Progenitor cell of endocrine pancreas (in vitro differentiated cells): ENCODE measurements at regions not wholly inside any gene's neighbourhood (a gene's known extent, or its start where the extent isn't known, plus 50 kb on each side); places are given as distances from the start of the nearest gene placed in this dataset.
"Not testable (repeated sequence)": the region's sequence is repeated elsewhere in the genome, so short reads cannot be mapped to it uniquely, and the experiment has no call there.

ENCODE experiments used
- DNase-seq: peaks from one replicate; pipeline ENCODE4 v3.0.0; 2021; ENCODE audit warnings: low spot score; ENCODE audit not compliant: unreplicated experiment
- H3K27ac Mint-ChIP-seq: 2 replicates; pipeline ENCODE4 v1.8.0; 2021; ENCODE audit warnings: mild to moderate bottlenecking, moderate library complexity, mixed read lengths
- H3K27me3 Mint-ChIP-seq: 2 replicates; pipeline ENCODE4 v1.8.0; 2021; ENCODE audit warnings: mixed read lengths
- H3K36me3 Mint-ChIP-seq: 2 replicates; pipeline ENCODE4 v1.8.0; 2022; ENCODE audit warnings: mixed read lengths; ENCODE audit not compliant: insufficient read depth
- H3K4me1 Mint-ChIP-seq: 2 replicates; pipeline ENCODE4 v1.8.0; 2021; ENCODE audit warnings: low read depth, mixed read lengths
- H3K4me3 Mint-ChIP-seq: 2 replicates; pipeline ENCODE4 v1.8.0; 2021; ENCODE audit warnings: low read depth, mild to moderate bottlenecking, moderate library complexity, mixed read lengths
- H3K9me3 Mint-ChIP-seq: 2 replicates; pipeline ENCODE4 v1.8.0; 2021; ENCODE audit warnings: low read depth, mixed read lengths
- CTCF ChIP-seq: fragments of 200-600 bp; sonication (generic); IDR thresholded peaks from one replicate; pipeline ENCODE4 v1.5.0; 2021; ENCODE audit warnings: antibody characterized with exemption, mild to moderate bottlenecking; ENCODE audit not compliant: unreplicated experiment

GRCh38 chr5:23103566-23103965 is 250.4 kb upstream of the CDH12 start:
- no peak overlapping the region for H3K4me3 Mint-ChIP-seq
- H3K4me1 Mint-ChIP-seq, result no peaks in the 10 kb centered on the region
- no peaks in the 10 kb centered on the region for H3K27me3 Mint-ChIP-seq
- H3K36me3 Mint-ChIP-seq, result no peaks in the 10 kb centered on the region
- no peak for TF ChIP-seq CTCF
- no peak overlapping the region for H3K27ac Mint-ChIP-seq
- DNase-seq, result no peak
- peaks cover 6% of the 10 kb centered on the region for H3K9me3 Mint-ChIP-seq

- H3K9me3 Mint-ChIP-seq, result not testable (repeated sequence)
Measured at GRCh38 chr5:23095418-23095817, 242.3 kb upstream of the CDH12 start.

GRCh38 chr5:23089286-23089685 is 236.1 kb upstream of the CDH12 start:
- H3K9me3 Mint-ChIP-seq, result no peaks in the 10 kb centered on the region
- H3K27me3 Mint-ChIP-seq, result no peaks in the 10 kb centered on the region

More at GRCh38 chr5:23095418-23095817, 242.3 kb upstream of the CDH12 start:
- H3K4me1 Mint-ChIP-seq, H3K27ac Mint-ChIP-seq, H3K4me3 Mint-ChIP-seq, DNase-seq, H3K36me3 Mint-ChIP-seq, H3K27me3 Mint-ChIP-seq: not testable (repeated sequence)

GRCh38 chr5:23084815-23085214 is 231.7 kb upstream of the CDH12 start:
- Mint-ChIP-seq H3K9me3 (no peaks in the 10 kb centered on the region), H3K36me3 (no peaks in the 10 kb centered on the region), H3K4me1 (no peaks in the 10 kb centered on the region), H3K4me3 (no peak overlapping the region), H3K27ac (no peak overlapping the region), H3K27me3 (no peaks in the 10 kb centered on the region)
- no peak for TF ChIP-seq CTCF
- DNase-seq, result no peak

More at GRCh38 chr5:23089286-23089685, 236.1 kb upstream of the CDH12 start:
- no peak for TF ChIP-seq CTCF
- H3K36me3 Mint-ChIP-seq, result no peaks in the 10 kb centered on the region
- no peaks in the 10 kb centered on the region for H3K4me1 Mint-ChIP-seq
- H3K27ac Mint-ChIP-seq, result no peak overlapping the region
- no peak for DNase-seq
- H3K4me3 Mint-ChIP-seq, result no peak overlapping the region

GRCh38 chr5:23072179-23072578 is 219.0 kb upstream of the CDH12 start:
- Mint-ChIP-seq H3K27ac (no peak overlapping the region), H3K27me3 (no peaks in the 10 kb centered on the region), H3K4me1 (no peaks in the 10 kb centered on the region), H3K36me3 (no peaks in the 10 kb centered on the region), H3K9me3 (no peaks in the 10 kb centered on the region), H3K4me3 (no peak overlapping the region)
- no peak for TF ChIP-seq CTCF
- DNase-seq, result no peak

GRCh38 chr5:23071682-23072081 is 218.5 kb upstream of the CDH12 start:
- H3K27ac Mint-ChIP-seq, result no peak overlapping the region
- H3K9me3 Mint-ChIP-seq, result no peaks in the 10 kb centered on the region
- H3K36me3 Mint-ChIP-seq, result no peaks in the 10 kb centered on the region
- H3K27me3 Mint-ChIP-seq, result no peaks in the 10 kb centered on the region
- no peak overlapping the region for H3K4me3 Mint-ChIP-seq
- no peak for DNase-seq
- no peaks in the 10 kb centered on the region for H3K4me1 Mint-ChIP-seq
- TF ChIP-seq CTCF, result no peak
